ENCODE measurements at regions not wholly inside any gene's neighbourhood (a gene's known extent, or its start where the extent isn't known, plus 50 kb on each side); places are given as distances from the start of the nearest gene placed in this dataset.
"Not testable (repeated sequence)": the region's sequence is repeated elsewhere in the genome, so short reads cannot be mapped to it uniquely, and the experiment has no call there.

DNA sequence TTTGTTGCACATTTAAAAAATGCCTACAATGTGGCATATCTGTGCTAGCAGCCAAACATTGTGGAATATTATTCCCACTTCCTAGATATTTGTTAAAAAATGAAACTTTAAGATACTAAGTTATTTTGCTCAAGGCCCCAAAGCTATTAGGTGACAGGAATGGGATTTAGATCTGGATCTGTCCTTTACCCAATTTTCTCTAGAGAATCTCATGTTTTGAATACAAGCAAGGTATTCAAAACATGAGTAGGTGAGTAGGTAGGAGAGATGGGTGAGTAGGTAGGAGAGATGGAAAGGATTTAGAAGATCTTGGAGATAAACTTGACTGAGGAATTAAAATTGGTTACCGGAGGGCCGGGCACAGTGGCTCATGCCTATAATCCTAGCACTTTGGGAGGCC is 61.2 kb upstream of the AKIRIN2 start:
- no peak for DNase-seq (ENCODE audit: low spot score)

DNA sequence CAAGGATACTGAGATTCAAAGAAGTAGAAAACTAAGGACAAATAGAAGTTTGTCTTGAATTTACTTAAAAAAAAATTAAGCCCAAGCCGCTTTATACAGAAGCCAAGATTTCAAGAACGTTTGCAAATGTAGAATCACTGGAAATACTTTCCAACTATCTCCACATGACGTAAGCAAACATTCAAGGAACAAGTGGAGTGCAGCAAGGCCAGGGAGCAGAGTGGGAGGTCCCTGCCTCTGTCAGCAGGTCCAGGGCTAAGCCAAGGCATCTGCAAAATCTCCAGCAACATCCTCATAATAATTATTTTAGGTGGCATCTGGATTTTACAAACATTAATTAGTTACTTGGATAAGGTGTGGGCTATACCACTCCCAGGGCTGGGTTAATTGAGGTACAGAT is 60.1 kb upstream of the AKIRIN2 start:
- DNase-seq (ENCODE audit: low spot score), result no peak

DNA sequence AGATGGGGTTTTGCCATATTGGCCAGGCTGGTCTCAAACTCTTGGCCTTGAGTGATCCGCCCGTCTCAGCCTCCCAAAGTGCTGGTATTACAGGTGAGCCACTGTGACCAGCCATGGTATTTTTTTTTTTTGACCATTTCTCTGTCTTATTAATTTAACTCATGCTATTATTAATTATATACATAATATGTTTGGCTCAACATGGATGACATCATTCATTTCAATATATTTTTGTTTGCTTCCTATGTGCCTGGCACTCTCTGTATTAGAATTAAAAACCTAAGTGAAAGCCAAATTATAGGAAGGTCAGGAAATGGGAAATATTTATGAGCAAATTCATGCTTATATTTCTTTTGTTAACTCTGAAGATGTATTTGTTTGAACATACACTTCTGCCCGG is 55.8 kb upstream of the AKIRIN2 start:
- DNase-seq (ENCODE audit: low spot score), result no peak

DNA sequence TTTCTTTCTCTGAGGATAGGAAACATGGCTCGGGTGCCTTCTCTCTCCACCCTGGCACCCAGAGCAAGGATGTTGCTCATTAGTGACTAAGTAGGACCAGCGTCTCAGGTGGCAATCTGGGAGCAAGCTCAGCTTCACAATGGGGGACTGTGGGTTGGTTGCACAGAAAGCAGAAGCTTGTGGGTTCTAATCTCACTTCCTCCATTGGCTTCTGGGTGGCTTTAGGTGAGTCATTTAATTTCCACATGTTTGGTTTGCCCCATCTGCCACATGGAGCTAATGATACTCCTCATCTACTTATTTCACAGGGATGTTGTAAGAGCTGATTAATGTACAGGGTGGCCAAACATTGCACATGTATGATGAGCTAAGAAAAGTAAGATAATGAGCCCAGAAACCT is 54.8 kb upstream of the AKIRIN2 start:
- peak; percentile 59 for DNase-seq (ENCODE audit: low spot score)

DNA sequence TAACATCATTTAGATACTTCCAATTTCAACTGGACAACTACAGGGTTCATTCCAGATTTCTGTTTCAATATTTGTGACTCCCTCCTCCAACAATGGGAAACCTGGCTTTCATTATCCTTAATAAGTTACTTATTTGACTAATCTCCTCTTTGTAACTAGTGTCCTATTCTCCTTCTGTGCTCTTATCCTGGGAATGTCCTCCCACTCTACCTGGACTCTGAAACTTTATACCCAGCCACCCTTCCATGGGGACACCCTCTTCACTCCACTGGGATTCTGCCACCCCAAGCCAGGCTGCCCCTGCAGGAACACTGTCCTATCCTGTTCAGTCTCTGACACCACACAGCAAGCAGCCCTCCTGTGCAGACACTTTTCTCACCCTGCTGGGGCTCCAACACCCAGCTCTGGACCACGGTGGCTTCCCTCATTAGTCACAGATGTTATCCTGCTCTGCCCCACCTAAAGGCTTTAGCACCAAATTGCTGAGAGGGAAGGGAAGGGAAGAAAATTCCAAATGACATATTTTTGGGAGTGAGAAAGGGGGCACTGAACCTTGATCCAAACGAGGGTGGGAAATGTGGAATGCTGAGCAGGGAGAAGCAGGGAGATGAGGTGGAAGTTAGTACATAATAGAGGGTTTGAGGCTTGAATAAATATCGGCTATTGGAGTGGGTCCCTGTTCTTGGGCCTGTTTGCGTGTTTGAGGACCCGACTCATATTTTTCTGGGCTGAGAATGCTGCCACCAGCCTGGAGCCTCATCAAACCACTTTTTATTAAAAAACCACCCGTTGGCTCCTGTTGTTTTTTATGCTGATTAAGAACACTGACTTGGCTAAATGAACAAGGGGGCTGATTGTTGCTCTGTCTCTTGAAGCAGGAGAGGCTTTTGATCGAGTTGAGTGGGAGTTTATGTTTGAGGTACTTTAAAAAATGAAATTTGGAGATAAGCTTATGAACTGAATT is 54.0 kb upstream of the AKIRIN2 start:
- DNase-seq (ENCODE audit: low spot score), result peak; percentile 10

DNA sequence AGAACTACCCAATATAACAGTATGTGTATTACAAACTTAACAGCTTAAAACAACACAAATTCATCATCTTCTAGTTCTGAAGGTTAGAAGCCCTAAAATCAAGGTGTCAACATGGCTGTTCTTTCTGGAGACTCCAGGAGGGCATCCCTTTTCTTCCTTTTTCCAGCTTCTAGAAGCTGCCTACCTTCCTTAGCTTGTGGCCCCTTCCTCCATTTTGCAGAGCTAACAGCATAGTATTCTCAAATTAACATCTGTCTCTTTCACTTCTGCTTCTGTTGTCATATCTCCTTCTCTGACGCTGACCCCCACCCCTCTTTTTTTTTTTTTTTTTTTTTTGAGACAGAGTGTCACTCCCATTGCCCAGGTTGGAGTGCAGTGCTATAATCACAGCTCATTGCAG is 52.8 kb upstream of the AKIRIN2 start:
- DNase-seq (ENCODE audit: low spot score), result no peak

DNA sequence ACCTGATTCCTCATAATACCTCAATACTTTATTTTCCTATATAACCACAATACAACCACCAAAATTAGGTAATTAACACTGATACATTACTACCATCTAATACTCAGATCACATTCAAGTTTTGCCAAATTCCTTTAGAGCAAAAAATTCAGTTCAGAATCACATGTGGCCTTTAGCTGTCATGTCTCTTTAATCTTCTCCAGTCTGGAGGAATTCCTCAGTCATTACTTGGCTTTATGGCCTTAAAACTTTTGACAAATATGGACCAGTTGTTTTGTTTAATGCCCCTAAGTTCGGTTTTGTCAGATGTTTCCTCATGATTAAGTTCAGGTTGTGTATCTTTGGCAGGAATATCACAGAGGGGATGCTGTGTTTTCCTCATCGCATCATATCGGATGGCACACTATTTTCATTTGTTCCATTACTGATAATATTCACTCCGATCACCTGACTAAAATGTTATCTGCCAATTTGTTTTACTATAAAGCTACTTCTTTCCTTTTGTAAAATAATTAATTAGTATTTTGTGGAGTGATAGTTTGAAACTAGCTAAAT is 51.2 kb upstream of the AKIRIN2 start:
- DNase-seq (ENCODE audit: low spot score), result no peak

DNA sequence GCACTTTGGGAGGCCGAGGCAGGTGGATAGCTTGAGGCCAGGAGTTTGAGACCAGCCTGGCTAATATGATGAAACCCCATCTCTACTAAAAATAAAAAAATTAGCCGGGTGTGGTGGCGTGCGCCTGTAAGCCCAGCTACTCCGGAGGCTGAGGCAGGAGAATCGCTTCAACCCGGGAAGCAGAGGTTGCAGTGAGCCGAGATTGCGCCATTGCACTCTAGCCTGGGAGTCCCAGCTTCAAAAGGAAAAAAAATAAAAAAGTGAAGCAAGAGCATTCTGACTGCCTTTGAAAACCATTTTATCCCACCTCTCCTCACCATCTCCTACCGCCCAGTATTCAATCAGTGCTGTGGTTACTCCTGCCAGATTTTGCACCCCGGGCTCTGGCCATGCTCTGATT is 50.5 kb upstream of the AKIRIN2 start:
- DNase-seq (ENCODE audit: low spot score), result not testable (repeated sequence)
